Dedifferentiated amniotic fluid mesenchymal stem cell (primary cell): ENCODE measurements at regions not wholly inside any gene's neighbourhood (a gene's known extent, or its start where the extent isn't known, plus 50 kb on each side); places are given as distances from the start of the nearest gene placed in this dataset.

Experiments
- DNase-seq: peaks from one replicate; pipeline ENCODE4 v3.0.0-alpha.2; 2016; ENCODE audit errors: extremely low spot score

DNA sequence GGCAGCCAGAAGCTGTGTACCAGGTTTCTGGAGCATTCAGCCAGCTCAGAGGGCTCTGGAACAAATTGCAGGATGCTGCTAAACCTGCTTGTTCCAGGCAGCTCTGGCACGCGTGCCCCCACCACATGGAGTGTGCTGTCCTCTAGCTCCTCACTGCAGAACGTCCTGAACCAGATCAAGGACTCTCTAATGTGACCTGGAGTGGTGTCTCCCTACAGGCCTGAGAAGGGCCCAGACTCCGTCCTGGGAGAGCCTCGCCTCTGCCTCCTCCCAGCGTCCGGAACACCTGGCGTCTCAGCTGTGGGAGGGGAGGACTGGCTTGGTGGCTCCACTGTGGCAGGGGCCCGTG lies 115.6 kb upstream of the GPC1 start:
- no peak for DNase-seq

DNA sequence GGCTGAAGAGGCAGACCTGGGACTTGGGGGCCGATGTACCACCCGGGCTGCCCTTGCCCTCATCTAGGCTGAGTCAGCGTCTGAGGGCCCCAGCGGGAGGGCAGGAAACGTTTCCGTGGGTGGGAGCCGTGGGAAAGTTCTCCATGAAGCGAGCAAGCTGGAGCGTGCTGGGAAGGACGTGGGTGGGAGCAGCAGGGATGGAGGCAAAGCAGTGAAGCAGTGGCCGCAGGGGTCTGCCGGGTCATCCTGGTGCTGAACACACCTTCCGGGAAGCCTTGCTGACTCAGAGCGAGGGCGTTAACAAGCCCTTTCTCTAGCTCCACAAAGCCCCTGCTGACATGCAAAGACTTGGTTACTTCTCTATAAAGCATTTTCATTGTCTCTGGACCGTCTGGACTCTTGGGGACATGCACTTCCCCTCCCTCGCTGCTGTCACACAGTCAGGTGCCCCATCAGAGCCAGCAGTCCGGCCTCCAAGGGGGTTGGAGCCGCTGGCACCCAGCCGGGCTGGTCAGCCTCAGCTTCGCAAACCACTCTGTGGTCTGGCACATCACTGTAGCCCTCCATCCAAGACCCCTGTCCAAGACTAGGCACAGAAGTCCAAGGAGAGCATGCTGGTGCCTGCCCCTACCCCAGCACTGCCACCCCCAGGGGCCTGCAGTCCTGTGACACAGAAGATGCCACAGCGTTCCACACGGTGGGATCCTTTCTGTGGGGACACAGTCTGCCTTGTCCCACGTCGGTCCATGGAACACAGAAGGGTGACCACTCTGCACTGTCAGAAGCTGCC lies 115.1 kb upstream of the GPC1 start:
- no peak for DNase-seq

DNA sequence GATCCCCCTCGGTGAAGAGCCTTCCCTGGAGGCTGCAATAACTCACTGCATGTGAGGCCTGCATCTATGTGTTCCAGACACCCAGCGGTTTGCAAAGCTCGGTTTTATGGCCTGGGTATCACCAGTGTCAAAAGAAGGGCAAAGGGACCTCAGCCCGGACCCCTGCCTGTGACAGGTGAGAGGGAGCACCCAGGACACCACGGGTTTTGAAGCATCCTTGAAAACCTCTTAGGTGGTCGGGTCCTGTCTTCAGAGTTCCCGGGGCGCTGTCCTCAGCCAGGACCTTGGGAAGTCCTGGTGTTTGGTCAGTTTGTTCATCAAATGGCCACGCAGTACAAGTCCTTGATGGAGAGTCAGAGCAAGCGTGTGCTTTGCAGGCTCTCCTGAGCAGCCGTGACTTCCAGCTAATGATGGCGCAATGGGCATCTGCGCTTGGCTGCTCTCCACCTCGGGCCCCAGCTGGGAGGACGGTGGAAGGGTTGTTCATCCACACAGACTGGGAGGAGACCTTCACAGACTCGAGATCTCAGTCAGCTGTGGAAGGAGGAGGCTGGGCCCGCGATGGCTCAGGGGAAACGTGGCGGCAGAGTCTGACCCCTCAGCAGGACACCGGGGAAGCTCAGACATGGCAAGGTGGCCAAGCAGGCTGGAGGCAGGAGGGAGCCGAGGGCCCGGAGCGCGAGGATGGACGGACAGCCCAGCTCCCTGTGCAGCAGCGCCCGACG lies 113.1 kb upstream of the GPC1 start:
- no peak for DNase-seq

DNA sequence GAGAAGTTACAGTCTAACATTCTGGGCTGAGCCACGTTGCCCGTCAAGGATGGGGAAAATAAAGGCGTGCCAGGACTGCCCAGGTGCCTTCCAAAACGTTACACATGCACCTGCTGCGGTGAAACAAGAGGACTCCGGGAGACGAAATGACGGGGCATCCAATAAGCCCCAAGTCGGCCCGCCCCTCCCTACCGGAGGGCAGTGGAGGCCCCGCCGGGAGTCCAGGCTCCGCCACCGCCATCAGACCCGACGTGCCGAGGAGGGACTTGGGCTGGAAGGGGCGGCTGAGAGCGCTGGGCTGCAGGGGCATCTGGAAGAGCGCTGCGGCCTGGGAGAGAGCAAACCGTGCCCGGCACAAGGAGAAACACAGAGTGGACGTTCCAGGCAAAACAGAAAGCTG lies 112.5 kb upstream of the GPC1 start:
- DNase-seq, result no peak

DNA sequence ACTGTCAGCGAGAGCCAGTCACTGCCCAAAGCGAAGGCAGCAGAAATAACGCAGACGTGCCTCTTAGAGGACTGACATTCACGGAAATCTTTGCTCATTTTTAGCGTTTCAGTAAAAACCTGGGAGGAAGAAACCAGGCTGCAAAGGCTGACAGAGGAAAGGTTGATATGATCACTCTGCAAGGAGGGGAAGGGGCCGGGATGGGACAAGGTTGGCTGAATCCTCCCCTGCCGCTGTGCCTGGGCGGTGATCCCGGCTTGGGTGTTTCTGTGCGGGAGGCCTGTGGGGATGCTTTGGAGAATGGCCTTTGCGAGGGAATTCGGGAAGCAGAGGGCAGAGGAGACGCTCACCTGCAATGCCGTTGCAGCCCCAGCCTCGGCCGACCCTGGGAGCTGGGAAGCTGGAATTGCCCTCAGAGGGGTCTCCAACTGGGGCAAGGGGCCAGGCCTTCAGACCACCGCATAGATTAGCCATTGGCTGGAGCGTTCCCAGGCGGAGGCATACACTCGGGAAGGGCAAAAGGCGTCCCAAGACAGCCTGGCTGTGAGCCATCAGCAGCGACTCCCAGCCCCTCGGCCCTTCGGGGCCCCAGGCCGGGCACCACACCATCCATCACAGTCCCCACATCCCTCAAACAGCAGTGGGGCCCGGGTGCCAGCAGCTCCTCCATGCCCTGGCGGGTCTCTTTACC lies 111.7 kb upstream of the GPC1 start:
- DNase-seq, result no peak

DNA sequence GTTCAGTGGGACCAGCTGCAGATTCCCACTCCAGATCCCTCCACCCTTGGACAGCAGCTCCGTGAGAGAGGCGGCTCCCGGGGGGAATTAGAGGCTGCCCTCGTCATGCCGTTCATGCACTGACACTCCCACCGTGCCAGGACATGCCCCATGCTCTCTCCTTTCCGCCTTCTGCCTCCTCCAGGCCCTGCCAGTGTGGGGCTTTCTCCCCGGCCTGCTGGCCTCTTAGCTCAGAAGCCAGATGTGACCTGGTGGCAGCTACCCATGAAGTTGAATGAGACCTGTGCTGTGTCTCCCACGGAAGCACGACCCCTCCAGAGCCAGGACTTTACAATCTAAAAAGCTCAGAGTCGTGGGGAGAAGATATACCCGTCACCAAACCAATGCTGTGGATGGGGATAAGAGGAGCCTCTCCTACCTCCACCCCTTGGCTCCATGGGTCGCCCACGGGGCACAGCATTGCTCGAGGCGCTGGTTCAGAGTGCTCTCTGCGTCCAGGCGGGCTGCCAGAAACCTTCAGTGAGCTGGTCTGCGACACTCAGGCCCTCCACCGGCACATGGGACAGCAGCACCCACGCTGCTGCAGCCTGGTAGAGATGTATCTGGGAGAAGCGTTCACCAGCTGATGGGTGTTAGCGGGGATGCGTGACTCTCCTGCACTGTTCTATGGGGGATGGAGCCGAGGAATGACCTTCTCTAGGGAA lies 111.0 kb upstream of the GPC1 start:
- DNase-seq, result no peak

DNA sequence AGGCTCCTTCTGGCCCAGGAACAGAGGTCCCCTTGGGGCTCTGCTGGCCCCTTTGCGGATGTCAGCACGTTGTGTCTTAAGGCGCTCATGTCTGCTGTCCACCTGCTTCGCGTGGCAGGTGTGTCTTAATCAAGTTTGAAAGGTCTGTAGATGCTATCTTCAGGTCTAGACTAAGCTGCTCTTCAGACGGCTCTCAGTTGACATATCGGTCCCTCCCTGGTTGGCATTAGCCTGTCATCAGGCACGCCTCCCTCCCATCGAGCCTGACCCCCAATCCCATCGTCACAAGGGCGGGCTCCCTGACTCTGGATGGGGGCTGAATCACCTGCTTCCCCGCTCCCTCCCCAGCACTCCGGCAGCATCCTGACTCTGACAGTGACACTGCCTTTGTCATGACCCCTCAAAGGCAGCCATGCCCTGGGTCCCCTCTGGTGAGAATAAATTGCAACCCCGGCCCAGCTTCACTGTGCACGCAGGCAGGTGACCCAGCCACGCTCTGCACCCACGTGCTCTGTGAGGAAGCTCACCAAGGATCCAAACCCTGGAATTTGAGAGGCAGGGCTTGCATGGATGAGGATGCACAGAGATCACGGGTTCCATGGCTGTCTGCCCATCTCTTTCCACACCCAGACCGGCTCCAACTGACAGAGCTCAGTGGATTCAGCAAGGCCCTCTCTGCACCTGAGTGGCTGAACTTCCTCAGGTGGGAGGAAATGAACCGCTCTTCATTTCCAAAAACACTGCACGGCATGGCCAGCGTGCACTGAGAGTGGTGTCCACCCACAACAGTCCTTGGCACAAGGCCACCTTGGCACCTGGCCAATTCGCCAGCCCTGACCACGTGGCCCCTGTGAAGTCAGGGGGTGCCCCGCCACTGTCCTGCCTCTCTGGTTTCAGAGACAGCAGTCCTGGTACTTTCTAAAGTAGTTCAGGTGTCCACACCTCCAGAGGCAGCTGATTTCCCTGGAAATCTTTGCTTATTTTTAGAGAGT lies 110.2 kb upstream of the GPC1 start:
- DNase-seq, result no peak

DNA sequence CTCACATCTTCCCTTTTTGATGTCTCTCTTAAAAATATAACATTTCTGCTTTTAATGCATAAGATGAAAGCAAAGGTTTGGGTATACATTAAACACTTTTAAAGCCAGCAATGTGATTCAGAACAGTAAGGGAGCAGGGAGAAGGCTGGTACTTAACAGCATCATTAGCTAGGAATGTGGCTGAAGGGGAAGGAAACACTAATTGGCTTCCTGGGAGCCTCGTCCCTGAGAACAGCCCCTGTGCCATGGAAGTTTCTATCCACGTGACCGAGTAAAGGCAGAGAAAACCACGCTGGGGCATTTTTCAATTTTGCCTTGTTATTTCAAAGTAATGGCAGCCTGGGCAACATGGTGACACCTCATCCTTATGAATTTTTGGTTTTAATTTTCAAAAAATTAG lies 109.2 kb upstream of the GPC1 start:
- DNase-seq, result no peak

DNA sequence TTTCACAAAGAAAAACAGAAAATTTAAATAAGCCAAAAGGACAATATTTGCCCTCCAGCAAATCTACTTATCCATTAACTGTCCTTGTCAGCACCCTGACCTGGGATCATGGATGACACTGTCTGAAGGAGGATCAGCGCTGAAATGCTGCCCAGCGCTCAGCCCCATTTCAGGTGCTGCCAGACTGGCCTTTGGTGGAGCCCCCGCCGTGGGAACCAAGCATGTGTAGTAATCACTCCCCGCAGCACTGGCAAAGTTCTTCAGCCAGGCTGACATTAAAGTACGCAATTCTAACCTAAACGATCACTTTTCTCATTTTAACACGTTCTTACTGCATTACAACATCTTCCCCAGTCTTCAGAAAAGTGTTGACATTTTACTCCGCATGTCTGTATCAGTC lies 108.6 kb upstream of the GPC1 start:
- no peak for DNase-seq

DNA sequence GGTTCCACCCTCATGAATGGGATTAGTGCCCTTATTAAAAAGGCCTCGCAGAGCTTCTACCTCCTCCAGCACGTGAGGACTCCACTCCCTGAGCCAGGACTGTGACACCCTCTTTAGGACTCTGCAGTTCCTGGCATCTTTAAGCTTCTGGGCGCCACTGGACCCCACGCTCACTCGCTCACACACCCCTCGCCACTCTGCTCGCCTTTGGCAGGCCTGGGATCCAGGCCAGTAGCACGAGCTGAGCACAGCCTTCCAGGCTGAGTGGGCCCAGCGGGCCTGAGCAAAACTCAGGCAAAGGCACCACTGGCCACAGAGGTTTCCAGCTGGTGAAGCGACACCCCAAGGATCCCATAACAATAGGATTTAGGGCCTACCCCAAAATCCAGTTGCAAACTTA lies 107.9 kb upstream of the GPC1 start:
- DNase-seq, result no peak

DNA sequence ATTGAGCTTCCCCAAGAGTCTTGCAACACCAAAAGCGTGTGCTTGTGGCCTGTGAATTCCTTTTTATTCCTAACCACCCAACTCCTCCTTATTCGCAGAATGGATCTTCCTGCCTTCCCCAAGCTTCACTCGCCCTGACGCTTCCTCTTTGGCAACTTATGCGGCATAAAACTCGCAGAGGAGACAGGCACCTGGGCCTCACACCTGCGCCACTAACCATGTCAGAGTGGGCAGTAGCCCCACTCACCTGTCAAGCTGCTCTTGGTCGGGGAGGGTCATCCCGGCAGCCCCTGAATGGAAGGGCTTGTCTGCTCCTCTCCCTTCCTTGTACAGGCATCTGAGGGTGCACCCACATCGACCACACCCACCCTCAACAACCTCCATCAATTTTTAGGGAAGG lies 106.9 kb upstream of the GPC1 start:
- no peak for DNase-seq

DNA sequence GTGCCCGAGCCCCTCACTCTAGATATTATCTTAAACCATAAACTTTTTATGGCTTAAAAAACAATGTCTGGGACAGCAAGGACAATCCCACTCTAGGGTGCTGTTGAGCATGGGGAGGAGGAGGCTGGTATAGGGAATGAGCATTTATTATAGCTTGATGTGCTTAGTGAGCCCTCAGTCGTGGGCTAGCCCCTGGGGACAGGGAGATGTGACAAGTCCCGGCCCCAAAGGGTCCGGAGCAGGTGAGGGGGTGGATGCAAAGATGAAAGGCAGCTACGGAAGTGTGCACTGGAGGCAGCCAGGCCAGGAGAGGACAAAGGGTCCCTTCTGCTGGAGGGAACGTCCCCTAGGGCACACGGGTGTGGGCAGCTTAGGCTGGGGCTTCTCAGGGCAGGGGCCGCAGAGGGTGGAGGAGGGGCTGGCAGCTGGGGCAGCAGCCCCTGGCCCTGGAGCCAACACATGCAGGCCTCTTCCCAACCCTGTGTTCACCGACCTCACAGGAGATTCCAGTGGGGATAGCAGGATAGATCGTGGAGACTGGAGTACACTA lies 106.3 kb upstream of the GPC1 start:
- no peak for DNase-seq

DNA sequence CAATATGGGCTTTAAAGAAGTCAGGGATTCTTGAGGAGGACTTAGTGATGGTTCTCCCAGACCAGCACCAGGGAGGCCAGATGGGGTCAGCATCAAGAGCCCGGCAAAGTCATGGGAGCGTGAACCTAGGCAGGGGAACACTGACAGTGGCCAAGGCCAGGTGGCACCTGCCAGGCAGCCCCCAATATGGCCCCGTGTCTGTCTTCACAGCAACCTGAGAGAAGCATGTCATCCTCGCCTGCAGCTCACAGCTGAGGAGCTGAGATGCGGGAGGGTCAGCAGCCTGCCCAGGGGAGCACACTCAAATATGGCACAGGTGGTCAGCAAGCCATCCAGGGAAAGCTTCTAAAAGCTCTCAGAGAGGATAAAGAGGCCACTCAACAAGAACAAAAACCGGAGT lies 105.7 kb upstream of the GPC1 start:
- no peak for DNase-seq

DNA sequence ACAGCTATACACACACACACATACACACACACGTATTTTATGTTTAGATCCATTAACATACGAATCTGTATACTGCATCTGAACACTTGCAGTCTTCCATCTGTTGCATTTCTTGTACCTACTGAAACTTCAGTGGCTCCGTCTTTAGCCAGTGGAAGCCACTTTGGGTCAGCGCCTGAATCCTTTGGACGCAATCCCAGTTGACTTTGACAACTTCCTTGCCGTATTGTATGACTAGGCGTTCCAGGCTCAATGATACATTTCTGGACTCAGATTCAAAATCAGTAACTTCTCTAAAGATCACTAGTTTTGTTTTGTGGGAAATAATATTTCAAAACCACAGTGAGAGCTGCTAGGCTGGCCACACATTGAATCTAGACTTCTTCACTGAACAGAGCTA lies 101.5 kb upstream of the GPC1 start:
- DNase-seq, result no peak

DNA sequence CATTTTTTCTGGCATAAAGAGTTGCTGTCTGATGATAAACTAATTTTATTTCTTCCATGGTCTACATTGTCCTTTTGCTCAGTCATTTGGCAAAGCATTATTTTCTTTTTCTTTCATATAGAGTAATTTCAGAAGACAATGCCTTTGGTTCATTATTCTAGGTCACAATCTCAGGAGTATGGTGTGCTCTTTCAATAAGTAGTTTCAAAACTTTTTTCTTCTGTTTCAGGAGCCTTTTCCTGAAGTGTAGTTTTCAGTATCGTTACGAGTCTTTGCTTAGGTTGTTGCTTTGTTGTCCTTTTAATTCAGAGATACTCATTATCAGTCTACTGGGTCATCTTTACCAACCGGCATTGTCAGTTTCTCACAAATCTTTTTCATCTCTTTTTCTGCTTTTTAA lies 100.4 kb upstream of the GPC1 start:
- no peak for DNase-seq

DNA sequence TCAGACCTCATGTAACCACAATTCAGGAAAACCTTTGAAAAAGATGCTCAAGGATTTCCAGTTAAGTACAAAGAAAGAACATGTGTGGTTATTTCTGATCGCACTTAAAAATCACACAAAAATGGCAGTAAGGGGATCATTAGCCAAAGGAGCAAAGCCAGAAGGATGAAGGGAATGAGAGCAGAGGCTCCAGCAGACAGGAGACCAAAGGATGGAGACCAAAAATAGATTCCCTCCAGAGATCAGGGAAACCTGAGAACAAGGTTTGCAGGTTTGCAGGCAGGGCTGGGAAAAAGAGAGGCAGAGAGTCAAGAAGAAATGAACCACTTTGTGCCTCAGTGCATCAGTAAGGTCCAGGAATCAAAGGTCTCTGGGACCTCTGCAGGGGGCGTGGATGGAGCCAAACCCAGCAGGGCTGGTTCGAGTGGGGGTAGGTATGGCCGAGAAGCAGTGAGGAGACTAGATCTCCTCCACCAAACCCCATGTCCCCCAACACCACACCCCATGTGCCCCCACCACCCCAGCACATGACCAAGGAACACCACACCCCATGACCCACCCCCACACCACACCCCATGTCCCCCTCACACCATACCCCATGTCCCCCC lies 98.5 kb upstream of the GPC1 start:
- no peak for DNase-seq

DNA sequence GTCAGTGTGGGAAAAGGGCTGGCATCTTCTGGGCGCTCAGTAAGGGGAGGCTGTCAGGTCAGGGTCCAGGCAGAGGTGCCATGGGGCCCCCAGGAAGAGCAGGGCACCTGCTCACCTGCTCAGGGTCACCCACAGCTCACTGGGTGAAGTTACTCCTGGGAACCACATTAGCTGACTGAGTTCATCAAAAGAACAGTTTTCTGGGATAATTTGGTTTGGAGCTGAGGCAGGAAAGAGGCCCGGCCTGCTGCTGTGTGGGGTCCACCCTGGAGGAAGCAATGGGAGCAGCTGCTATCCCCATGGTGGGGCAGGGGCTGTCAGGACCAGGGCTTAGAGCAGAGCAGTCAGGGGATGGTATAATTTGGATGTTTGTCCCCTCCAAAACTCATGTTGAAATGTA lies 97.2 kb upstream of the GPC1 start:
- DNase-seq, result no peak

DNA sequence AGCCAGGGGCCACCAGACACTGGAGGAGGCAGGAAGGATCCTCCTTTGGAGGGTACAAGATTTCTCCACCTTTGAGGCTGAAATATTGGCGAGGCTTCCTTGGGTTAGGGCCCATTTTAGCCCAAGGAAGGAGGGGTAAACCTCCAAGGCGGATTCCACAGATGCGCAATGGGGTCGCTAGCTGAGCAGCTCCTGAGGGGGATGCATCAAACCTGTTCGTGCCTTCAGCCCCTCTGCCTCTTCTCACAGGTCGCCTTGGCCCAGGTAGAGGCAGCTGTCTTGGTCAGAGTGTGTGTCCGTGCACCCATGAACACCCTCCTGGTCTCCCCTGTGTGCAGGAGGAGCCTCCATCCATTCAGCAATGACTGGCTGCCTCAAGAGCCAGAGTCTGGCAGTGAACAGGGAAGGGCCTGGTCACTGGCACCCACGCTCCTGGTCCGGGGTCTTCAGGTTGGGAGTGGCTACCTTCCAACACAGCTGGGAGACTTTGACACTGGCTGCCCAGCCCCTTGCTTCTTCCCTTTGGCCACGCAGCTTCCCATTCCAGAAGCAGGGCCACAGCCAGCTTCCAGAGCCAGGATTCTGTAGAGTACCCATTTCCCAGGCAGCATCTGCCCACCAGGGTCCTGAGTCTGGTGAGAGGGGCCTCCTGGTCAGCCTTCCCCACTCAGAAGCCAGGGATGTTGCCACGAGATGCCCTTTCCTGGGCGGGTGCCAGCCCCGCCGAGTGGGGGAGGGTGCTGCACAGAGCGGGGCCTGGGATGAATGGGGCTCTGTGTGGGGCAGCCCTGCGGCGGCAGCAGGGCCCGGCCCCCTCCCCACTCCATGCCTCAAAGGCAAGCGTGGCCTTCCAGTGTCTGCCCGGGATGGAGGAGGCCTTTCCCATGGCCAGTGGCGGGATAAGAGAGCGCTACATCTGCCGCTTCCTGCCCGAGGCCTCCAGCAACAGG lies 95.8 kb upstream of the GPC1 start:
- no peak for DNase-seq

DNA sequence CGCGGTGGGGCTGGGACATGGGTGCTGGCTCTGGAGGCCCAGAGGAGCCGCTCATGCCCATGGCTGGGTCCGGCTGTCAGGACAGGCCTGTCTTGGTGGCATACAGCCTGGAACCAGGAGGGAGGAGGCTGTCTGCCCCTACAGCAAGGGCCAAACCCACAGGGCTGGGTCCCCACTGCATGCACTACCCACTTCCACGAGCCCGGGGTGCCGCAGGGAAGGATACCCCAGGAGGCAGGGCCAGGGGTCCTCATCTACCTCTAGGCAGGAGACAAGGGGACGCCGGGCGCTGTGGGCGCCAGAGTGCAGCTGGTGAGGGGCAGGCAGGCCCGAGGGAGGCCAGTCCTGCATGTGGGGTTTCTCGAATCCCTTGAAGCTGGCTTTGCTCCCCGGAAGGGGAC lies 95.1 kb upstream of the GPC1 start:
- no peak for DNase-seq
